Ascending aorta (tissue), 2 donors: ENCODE measurements at regions not wholly inside any gene's neighbourhood (a gene's known extent, or its start where the extent isn't known, plus 50 kb on each side); places are given as distances from the start of the nearest gene placed in this dataset.

Experiments
- DNase-seq, 2 donors: peaks; one replicate each; pipeline ENCODE4 v3.0.0-alpha.2; 2019; ENCODE audit warnings: low spot score in 2 of 2
- H3K27ac ChIP-seq, 2 donors: fragments of 200-600 bp; sonication (generic); one replicate each; pipeline ENCODE4 v1.5.1; 2016 to 2017; ENCODE audit warnings: mild to moderate bottlenecking in 1 of 2
- H3K27me3 ChIP-seq: fragments of 200-600 bp; sonication (generic); one replicate; pipeline ENCODE4 v1.5.1; 2017
- H3K36me3 ChIP-seq, 2 donors: fragments of 200-600 bp; sonication (generic); one replicate each; pipeline ENCODE4 v1.5.1; 2016
- H3K4me1 ChIP-seq, 2 donors: fragments of 200-600 bp; sonication (generic); one replicate each; pipeline ENCODE4 v1.5.1; 2016 to 2017; ENCODE audit warnings: mild to moderate bottlenecking in 1 of 2
- H3K4me3 ChIP-seq, 2 donors: fragments of 200-600 bp; sonication (generic); one replicate each; pipeline ENCODE4 v1.5.1; 2016 to 2017; ENCODE audit warnings: mild to moderate bottlenecking in 1 of 2
- H3K9me3 ChIP-seq, 2 donors: fragments of 200-600 bp; sonication (generic); one replicate each; pipeline ENCODE4 v1.5.1; 2016
- CTCF ChIP-seq, 3 experiments: fragments of 200-600 bp in 2 of 3; fragments of 450-650 bp in 1 of 3; sonication (generic) in 2 of 3; IDR thresholded peaks; one replicate each; pipeline ENCODE4 v1.5.1; 2016 to 2019; ENCODE audit warnings: antibody characterized with exemption in 3 of 3, mild to moderate bottlenecking in 1 of 3, moderate library complexity in 1 of 3
- intact Hi-C: fragments of 100-400 bp; cut with DNase I; formaldehyde crosslinking; loops from one replicate; pipeline ENCODE4 v1.15.1; 2023

- intact Hi-C loops = no loop called here
- no peak for DNase-seq
- H3K27me3 ChIP-seq = no peaks in the 10 kb centered on the region
These were observed 139.3 kb downstream of the ELAPOR2 start for GRCh38 chr7:86920154-86920553.

GRCh38 chr7:86918245-86918644 is 141.2 kb downstream of the ELAPOR2 start:
- H3K27me3 ChIP-seq = no peaks in the 10 kb centered on the region
- no peak for TF ChIP-seq CTCF (IDR thresholded peaks at IDR 0.05)
- H3K9me3 ChIP-seq = no peaks in the 10 kb centered on the region
- intact Hi-C loops = no loop called here
- no peak overlapping the region for H3K27ac ChIP-seq
- no peaks in the 10 kb centered on the region for H3K36me3 ChIP-seq
- H3K4me3 ChIP-seq = no peak overlapping the region
- no peaks in the 10 kb centered on the region for H3K4me1 ChIP-seq
- no peak for DNase-seq

More at GRCh38 chr7:86920154-86920553, 139.3 kb downstream of the ELAPOR2 start:
- Histone ChIP-seq H3K9me3 (no peaks in the 10 kb centered on the region), H3K27ac (no peak overlapping the region), H3K36me3 (no peaks in the 10 kb centered on the region), H3K4me3 (no peak overlapping the region), H3K4me1 (no peaks in the 10 kb centered on the region)
- no peak for TF ChIP-seq CTCF (IDR thresholded peaks at IDR 0.05)

GRCh38 chr7:86916277-86916825 is 143.1 kb downstream of the ELAPOR2 start:
- TF ChIP-seq CTCF (IDR thresholded peaks at IDR 0.05) = no peak
- DNase-seq = no peak
- no peaks in the 10 kb centered on the region for H3K9me3 ChIP-seq
- H3K4me1 ChIP-seq = no peaks in the 10 kb centered on the region
- no peaks in the 10 kb centered on the region for H3K27me3 ChIP-seq
- H3K36me3 ChIP-seq = no peaks in the 10 kb centered on the region
- intact Hi-C loops = no loop called here
- no peak overlapping the region for H3K4me3 ChIP-seq
- no peak overlapping the region for H3K27ac ChIP-seq

GRCh38 chr7:86914551-86914950 is 144.9 kb downstream of the ELAPOR2 start:
- Histone ChIP-seq H3K4me3 (no peak overlapping the region), H3K4me1 (no peaks in the 10 kb centered on the region), H3K9me3 (no peaks in the 10 kb centered on the region), H3K36me3 (no peaks in the 10 kb centered on the region), H3K27me3 (no peaks in the 10 kb centered on the region), H3K27ac (no peak overlapping the region)
- TF ChIP-seq CTCF (IDR thresholded peaks at IDR 0.05) = peak in 2 of 3 experiments; percentile 30 to 37
- intact Hi-C loops = no loop called here
- DNase-seq = no peak
